NB4 (cell line): ENCODE measurements at regions not wholly inside any gene's neighbourhood (a gene's known extent, or its start where the extent isn't known, plus 50 kb on each side); places are given as distances from the start of the nearest gene placed in this dataset.

Experiments used
- DNase-seq: peaks from one replicate; pipeline ENCODE4 v3.0.0; 2010; ENCODE audit warnings: low read depth
- H3K4me3 ChIP-seq: one replicate; pipeline ENCODE4 v1.5.1; 2011; ENCODE audit warnings: mild to moderate bottlenecking, low read depth, low read length, moderate library complexity
- MAX ChIP-seq: IDR thresholded peaks from 2 replicates; pipeline ENCODE4 v1.6.1; 2011; ENCODE audit warnings: low read depth, low read length
- MYC ChIP-seq: IDR thresholded peaks from 2 replicates; pipeline ENCODE4 v1.6.1; 2011; ENCODE audit warnings: low read depth, low read length
- POLR2A ChIP-seq: IDR thresholded peaks from 2 replicates; pipeline ENCODE4 v1.6.1; 2011; ENCODE audit warnings: mild to moderate bottlenecking; ENCODE audit not compliant: insufficient read length; ENCODE audit errors: extremely low read depth
- TF ChIP-seq, protein P1 (sequence below): IDR thresholded peaks from one replicate; pipeline ENCODE4 v1.5.1; 2012; ENCODE audit warnings: low read depth, low read length

- DNase-seq, result no peak
These were observed 537.8 kb upstream of the SLC39A10 start for GRCh38 chr2:195119231-195119630.

DNA sequence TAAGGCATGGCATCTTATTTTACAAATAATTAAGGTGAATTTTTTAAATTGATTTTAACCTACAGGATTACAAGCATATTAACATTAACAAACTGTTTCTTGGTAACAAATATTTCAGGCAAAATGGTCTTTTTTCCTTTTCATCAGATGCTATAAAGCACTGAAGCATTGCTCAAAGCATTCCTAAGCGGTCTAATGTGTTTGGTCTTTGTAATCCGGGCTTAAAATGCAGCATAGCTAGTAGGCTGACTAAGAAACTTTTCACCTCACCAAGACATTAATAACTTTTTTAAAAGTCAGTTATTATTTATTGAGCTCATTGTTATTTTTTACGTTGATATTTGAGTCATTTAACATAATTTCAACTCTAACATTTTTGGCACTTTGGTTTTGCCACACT is 538.8 kb upstream of the SLC39A10 start:
- H3K4me3 ChIP-seq, result no peak overlapping the region
- DNase-seq, result no peak
- no peak for TF ChIP-seq POLR2A
- no peak for TF ChIP-seq MYC
- TF ChIP-seq, protein P1, sequence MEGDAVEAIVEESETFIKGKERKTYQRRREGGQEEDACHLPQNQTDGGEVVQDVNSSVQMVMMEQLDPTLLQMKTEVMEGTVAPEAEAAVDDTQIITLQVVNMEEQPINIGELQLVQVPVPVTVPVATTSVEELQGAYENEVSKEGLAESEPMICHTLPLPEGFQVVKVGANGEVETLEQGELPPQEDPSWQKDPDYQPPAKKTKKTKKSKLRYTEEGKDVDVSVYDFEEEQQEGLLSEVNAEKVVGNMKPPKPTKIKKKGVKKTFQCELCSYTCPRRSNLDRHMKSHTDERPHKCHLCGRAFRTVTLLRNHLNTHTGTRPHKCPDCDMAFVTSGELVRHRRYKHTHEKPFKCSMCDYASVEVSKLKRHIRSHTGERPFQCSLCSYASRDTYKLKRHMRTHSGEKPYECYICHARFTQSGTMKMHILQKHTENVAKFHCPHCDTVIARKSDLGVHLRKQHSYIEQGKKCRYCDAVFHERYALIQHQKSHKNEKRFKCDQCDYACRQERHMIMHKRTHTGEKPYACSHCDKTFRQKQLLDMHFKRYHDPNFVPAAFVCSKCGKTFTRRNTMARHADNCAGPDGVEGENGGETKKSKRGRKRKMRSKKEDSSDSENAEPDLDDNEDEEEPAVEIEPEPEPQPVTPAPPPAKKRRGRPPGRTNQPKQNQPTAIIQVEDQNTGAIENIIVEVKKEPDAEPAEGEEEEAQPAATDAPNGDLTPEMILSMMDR, result no peak

More at GRCh38 chr2:195119231-195119630, 537.8 kb upstream of the SLC39A10 start:
- TF ChIP-seq, protein P1, result no peak
- TF ChIP-seq MYC (no peak), MAX (no peak), POLR2A (no peak)
- H3K4me3 ChIP-seq, result no peak overlapping the region

DNA sequence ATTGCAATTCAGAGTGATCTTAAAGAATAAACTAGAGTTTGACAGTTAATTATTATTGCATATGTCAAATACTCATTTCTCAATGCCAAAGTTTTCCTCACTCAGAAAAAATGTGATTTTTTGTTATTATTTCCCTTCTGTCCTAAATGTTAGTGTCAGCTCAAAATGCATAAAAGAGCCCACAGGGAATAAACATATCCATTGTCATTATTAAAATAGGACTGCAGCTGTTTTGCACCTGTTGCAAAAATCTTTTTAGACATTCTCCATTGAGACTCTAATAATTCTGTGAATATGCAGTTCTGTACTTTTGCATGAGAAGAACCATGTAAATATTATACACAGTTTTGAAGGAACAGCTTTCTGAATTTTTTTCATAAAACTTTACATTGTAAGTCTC is 540.0 kb upstream of the SLC39A10 start:
- no peak for DNase-seq
- no peak overlapping the region for H3K4me3 ChIP-seq
- TF ChIP-seq, protein P1, result no peak
- TF ChIP-seq MAX (no peak), POLR2A (no peak), MYC (no peak)

- DNase-seq, result no peak
- no peak overlapping the region for H3K4me3 ChIP-seq
- no peak for TF ChIP-seq MAX
- TF ChIP-seq, protein P1, result no peak
- TF ChIP-seq MYC, result no peak
- no peak for TF ChIP-seq POLR2A
These were observed 541.3 kb upstream of the SLC39A10 start for GRCh38 chr2:195115738-195116137.

- no peak for TF ChIP-seq MAX
- no peak for TF ChIP-seq POLR2A
- no peak for TF ChIP-seq MYC
- TF ChIP-seq, protein P1, result no peak
- DNase-seq, result no peak
- no peak overlapping the region for H3K4me3 ChIP-seq
These were observed 548.8 kb upstream of the SLC39A10 start for GRCh38 chr2:195108182-195108581.

DNA sequence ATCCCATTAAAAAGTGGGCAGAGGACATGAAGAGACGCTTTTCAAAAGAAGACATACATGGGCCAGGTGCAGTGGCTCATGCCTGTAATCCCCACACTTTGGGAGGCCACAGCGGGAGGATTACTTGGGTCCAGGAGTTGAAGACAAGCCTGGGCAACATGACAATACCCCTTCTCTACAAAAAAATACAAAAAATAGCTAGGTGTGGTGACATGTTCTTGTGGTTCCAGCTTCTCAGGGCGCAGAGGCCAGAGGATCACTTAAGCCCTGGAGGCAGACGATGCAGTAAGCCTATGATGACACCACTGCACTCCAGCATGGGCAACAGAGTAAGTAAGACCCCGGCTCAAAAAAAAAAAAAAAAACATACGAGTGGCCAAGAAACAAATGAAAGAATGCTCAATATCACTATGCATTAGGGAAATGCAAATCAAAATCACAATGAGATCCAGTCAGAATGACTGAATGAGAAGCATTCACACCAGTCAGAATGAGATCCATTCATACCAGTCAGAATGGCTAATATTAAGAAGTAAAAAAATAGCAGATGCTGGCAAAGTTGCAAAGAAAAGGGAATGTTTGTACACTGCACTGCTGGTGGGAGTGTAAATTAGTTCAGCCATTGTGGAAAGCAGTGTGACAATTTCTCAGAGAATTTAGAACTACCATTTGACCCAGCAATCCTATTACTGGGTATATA is 550.2 kb upstream of the SLC39A10 start:
- TF ChIP-seq, protein P1, result no peak
- TF ChIP-seq MYC (no peak), MAX (no peak), POLR2A (no peak)
- DNase-seq, result no peak
- H3K4me3 ChIP-seq, result no peak overlapping the region
